NCI-H1048 (cell line): ENCODE measurements at regions not wholly inside any gene's neighbourhood (a gene's known extent, or its start where the extent isn't known, plus 50 kb on each side); places are given as distances from the start of the nearest gene placed in this dataset.
"Not testable (repeated sequence)": the region's sequence is repeated elsewhere in the genome, so short reads cannot be mapped to it uniquely, and the experiment has no call there.

Experiments used
- DNase-seq: peaks from one replicate; lab custom pipeline; 2025; lab: John Stamatoyannopoulos, UW

DNA sequence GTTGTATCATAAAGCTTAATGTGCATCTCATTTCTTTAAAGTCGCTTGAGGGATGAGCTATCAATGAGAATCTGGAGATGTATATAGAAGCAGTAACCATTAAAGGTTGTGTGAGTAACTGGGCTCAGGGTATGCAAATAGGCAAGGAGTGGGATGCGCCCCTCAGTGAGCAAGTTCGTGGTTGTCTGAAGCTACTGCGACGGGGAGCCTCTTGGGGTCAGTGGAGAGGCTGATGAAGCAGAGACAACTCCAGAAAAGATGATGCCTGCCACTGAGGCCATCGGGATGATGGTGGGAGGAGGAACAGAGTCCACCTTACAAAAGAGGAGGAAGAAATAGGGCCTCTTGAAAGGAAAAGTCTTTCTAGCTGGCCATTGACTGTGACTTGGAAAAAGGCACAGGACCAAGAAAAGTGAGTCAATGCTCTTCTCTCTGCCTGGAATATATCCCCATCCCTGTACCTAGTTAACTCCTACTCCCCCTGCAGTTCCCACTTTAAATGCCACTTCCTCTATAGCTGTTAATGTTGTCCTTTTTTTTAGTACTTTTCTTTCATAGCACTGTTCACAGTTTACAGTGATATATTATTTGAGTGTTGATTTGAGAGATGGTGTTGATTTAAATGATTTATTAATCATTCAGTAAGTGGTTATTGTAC is 51.4 kb upstream of the LSM6 start:
- DNase-seq: no peak

DNA sequence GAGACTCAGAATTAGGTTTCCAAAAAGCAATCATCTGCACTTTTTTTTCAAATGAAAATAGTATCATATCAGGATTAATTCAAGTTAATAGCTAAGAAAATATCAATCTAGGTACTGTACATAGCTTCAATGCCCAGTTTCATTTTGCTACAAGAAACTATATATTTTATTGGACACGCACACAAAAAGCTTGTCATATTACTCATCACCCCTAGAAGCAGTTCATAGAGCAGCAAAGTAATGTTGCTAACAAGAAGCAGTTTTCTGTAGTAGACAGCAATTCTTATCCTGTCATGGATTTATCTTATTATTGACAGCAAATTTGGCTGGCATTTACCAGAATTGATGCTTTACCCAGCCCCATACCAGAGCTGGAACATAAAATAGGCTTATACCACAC is 52.3 kb upstream of the LSM6 start:
- DNase-seq: no peak

DNA sequence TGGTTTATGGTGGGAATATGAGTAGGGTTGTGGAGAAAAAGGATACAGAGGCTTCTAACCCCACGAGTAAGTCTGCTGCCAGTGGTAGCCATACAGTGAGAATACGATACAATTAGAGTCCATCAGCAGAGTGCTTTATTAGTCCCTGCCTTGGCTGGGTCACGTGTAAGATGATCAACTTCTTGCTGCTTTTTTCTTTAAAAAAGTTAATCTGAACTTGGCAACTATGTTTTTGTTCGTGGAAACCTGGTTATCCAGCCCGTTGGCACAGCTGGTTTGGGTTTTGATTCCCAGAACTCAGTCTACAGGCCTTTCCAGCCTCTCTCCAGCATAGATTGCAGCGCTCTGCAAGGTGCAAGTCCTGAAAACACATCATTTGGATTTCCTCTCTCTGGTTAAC is 53.1 kb upstream of the LSM6 start:
- no peak for DNase-seq

DNA sequence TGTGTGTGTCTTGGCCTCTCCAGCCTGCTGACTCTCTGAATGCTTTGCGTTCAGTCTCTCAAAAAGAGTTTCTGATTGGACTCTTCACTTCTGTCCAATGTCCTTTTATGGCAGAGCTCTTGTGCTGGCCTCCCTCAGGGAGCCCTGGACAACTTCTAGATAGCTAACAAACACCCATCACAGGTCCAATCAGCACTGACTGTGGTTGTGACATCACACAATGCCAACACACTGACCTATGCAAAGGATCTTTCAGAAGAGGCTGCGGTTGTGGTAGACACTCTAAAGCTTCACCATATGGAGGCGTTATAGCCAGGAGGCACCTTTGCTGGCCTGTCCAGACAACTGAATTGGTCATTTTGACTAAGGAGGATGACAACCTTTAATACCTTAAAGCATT is 53.8 kb upstream of the LSM6 start:
- DNase-seq: no peak

DNA sequence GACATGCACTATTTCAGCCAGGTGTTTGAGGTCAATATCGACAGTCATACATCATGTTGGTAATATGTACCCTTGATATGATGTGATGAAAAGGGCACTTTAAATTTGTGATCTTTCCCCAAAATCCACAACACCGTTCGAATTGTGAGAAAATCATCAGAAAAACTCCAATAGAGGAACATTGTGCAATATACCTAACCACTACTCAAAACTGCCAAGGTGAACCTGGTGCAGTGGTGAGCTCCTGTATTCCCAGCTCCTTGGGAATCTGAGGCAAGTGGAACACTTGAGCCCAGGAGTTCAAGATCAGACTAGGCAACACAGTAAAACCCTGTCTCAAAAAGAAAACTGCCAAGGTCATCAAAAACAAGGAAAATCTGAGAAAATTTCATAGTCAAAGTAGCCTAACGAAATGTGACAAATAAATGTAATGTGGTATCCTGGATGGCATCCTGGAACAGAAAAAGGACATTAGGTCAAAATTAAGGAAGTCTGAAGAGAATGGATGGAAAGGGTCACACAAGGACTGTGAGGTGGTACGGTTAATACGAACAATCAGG is 55.6 kb upstream of the LSM6 start:
- DNase-seq: no peak

DNA sequence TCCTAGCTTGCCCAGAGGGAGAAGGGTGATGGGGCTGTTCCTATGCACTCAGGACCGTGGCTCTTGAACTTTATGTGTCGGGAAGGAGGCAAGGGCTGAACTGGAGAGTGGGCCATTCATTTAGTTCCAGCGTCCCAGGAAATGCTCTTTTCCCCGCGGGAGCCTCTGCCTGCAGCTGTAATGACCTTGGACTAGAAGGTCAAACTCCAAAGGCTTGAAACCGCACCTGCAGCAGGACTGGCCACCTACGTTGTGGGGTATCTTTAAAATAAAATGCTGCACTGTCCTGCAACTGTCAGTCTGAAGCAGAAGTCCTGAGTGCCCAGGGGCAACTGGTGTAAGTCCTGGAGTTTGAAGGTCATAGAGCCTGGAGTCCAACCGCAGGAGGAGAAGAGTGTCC is 61.5 kb upstream of the LSM6 start:
- no peak for DNase-seq

DNA sequence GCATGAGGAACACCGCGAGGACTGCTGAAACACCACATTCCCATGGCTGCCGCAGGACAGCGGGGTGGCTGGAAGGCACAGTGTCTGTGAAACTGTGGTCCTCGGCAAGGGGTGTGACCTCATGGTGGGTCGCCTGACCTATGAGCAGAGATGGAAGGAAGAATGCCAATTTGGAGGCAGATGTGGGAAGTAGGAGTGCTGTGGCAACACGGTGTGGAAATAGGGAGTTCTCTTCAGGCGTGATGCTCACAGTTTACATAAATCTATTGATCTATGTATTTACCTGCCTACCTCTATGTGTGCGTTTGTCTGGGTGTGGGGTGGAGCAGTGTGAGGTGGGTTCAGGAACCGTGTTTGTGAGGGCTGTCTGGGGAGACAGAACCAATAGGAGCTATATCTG is 62.3 kb upstream of the LSM6 start:
- DNase-seq: no peak

DNA sequence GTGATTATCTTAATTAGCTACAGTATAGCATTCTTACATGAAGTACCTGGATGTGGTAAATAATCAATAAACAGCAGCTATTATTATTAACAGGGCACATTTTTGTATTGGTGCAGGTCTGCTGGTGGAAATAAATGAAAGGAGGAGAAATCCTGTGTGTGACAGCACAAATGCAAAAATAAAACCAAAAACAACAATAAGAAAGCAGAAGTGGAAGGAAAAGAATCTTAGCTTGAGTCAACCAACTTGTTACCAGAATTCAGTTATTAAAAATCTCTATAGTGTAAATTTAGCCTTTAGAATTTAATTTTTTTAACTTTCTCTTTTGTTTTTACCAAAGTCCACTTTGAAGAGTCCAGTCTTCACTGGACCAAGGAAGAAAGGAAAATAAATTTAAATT is 63.1 kb upstream of the LSM6 start:
- no peak for DNase-seq

DNA sequence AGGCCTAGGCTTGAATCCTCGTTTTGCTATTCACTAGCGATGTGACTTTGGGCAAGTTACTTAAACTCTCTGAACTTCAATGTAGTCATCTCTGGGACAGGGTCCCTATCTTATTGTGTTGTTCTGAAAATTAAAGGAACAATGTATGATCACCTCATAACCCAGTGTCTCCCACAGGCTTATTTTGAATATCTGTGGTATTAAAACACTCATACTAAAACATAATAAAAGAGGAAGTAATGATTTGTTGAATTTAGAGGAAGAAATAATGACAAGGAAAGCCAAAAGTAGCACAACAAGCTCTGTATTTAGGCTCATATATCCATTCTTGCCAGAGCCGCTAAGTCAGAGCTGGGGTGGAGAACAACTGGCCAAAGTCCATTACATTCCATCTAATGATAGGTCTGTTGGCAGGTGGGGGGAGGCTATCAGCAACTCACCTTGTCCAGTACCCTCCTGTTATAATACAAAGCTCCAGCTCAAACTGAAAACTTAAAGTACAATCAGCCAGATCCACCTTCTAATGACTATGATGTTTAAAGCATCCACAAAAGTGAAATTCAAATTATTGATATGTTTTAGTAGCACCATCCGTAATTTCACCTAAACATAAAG is 64.5 kb upstream of the LSM6 start:
- no peak for DNase-seq

DNA sequence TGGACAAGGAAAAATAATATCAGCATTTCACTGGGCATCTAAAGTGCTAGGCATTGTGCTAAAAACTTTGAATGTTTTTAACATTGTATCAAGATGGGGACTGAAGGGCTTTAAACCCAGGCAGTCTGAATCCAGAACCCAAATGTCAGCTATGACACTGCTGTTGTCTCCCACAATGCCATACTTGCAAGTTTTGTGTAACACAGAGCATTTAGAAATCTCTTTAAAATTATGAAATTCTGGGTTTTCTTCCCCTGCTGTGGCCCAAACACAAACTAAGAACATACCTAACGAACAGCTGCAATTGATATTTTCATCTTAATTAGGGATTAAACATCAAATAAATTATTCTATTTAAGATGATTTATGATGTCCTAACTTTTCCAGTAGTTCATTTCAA is 66.8 kb upstream of the LSM6 start:
- DNase-seq: no peak

DNA sequence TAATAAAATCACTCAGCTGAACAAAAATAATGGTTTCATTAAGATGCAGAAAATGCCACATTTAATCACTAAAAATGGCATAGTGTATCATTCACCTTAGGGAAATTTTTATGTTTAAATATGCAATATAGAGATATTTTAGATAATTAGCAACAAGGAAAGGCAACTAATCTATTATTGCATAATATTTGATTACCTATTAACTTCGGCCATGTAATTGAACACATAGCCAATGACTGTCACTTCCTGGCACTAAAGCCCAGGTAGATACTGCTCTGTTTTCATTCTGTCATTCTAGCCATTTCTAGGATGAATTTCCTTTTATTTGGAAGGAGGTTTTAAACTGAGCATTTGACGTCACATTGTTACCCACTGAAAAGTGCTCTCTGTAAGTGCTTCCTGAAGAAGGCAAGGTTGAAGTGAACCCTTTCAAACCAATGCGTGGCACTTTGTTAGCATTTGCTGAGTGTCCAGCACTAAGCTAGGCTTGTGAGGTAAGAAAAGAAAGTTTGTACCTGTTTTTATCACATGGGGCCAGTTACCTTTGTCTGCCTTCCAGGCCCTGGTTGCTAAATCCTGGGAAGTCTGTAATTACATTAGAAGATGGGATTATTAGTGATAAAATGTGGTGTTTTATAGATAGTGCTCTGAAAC is 67.8 kb upstream of the LSM6 start:
- no peak for DNase-seq

DNA sequence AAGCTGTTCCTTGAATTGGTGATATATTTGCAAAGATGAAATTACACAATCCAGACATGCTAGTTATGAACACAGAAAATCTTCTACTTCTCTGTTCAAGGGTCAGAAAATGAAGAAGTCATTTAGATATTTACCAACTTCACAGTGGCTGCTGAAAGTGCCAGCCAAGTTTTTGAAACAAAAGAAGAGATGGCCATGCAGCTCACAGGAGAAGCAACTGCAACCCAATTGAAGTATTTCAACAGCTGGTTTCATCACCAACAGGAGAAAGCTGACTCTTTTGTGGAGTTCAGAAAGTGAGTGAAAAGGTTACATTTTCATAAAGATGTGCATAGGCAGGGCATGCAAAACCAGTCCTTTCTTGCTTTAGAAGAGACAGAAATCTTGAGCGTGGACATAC is 70.1 kb upstream of the LSM6 start:
- DNase-seq: no peak

DNA sequence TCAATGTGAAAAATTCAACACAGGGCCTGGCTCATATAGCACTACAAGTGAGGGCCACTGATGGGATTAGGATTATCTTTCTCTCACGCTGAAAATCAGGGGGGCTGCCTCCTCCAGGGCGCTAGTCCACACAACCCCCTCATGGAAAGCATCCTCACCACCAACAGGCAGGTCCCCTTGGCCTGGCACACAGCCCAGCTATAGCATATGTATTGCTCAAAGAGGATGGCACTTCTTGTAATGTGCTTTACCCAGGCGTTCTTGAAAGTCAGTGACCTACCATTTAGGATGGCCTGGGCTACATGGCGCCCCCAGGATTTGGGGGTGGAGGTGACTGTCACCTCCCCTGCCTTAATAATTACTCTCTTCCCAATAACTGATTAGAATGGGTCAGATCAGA is 71.0 kb upstream of the LSM6 start:
- no peak for DNase-seq

DNA sequence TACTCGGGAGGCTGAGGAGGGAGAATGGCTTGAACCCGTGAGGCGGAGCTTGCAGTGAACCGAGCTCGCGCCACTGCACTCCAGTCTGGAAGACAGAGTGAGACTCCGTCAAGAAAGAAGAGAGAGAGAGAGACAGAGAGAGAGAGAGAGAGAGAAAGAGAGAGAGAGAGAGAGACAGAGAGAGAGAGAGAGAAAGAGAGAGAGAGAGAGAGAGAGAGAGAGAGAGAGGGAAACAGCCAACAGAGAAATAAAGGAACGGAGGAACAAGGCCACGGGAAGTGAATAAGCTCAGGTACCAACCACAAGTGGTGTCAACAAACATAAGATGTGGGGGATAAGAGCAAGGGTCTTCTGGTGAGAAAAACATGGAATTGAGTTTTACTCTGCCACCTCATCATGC is 71.5 kb upstream of the LSM6 start:
- DNase-seq: not testable (repeated sequence)

DNA sequence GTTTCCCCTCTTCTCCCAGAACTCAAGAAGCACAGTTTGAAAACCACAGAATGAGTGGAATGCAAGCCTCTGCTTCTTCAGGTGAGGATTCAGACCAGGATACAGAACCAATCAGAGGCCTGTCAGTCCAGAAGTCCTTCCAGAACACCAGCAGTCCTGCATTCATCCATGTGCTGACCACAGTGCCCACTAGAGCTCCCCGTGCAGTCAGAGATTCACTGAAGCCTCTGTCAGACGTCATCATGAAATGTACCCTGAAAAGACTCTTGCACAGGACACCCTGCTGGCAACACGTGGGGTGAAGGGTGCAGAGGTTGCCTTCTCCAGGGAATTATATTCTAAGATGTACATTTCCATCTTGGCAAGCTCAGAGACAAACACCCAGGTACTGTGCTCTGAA is 75.9 kb upstream of the LSM6 start:
- DNase-seq: no peak

DNA sequence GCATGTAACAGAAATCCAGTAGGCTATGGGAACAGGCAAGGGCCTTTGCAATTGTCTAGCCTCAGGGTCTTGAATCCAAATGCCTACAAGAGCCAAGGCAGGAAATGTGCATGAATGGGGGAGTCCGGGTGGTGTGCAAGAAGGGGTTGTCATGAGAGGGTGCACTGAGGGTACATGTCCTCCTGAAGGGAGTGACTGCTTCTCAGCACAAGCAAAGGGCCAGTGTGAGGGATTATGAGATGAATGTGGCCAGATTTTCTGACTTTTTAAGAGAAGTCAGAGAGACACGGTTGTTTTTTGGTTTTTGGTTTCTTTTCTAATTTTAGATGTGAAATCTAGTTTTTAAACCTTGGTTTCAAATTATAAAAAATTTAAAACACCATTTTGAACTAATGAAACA is 76.5 kb upstream of the LSM6 start:
- DNase-seq: no peak

DNA sequence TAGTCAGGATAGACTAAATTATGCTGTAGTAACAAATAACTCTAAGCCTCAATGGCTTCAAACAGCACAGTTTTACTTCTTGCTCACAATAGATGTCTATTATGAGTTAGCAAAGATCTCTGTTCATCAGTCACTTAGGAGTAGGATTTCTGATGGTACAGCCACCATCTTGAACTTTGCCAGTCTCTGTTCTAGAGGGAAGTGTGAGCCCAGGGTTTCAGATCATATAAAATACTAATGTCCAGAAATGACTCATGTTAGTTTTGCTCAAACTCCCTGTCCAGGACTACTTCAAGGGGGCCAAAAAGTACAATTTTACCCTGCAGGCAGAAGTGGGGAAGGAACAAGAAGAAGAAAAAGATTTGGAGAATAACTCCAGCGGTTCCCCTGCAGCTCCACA is 77.1 kb upstream of the LSM6 start:
- no peak for DNase-seq

DNA sequence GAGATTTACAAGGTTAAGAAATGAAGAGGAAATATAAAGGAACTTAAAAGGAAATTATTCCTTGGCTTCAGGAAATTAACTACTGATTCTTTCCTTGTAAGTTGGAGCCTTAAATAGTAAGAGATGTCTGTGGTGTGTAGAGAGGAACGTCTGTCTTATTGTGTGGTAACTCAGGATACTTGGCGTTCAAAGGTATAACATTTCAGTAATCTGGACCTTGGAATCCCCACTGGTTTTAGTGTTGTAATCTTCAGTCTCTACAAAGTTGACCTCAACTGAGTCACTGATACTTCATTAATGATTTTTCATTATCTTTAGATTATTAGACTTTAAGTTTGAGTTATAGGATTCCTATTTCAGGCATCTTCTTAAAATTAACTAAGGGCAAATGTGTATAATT is 79.1 kb upstream of the LSM6 start:
- no peak for DNase-seq

DNA sequence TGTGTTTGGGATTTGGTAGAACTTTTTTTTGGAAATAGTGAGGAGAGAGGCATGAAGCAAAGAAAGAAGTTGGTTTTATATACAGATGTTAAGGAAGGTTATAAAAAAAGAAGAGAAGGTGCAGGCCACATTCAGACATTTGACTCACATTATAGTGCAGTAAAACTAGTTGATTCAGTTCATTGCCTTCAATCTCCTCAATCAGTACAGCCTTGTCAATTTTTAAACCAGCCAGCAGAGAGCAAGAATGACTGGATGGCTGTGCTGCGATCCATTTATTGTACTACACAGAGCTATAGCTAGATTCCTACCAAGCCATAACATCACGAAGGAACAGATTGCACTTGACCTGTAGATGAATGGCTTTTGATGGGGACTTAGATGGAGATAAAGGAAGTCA is 79.7 kb upstream of the LSM6 start:
- no peak for DNase-seq

DNA sequence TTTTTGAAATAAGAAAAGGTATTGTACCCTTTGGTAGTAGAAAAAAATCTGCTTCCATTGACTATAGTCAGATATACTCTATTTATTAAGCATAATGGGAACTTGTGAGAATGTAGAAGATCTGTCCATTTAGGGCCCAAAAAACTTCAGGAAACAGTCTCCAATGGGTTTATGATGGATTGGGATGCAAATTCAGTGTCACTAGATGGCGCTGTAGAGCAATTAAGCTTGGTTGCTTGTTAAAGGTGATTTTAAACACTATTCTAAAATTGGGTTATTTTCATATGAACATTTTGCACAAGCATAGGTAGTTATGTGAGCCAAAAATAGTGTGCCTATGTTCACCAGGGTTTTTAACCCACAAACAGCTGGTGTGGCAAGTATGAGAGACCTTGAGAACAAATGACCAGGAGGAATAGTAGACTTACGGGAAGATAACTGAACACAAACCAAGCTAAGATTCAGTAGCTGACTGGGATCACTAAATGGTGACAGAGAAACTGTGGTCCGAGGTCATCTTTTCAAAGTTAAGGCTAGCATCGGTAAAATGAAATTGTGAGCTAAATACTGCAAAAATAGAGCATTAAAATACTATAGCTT is 80.3 kb upstream of the LSM6 start:
- DNase-seq: peak; percentile 39

DNA sequence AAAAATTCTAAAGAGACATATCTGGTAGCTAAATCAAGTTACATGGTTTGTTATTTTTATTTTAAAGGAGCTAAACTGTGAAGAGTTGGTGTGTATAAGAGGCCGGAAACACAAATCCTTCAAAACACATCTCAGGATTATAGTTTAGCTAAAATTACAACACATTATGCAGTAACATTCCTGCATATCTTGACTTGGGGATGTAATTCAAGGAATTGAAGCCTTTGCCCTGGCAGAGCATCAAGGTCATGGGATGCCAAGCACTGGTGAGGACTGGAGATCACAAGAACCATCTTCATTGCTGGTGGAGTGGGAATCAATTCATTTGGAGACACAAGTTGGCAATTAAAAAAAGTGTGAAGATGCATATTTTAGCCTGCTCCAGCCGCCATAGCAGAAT is 86.8 kb upstream of the LSM6 start:
- DNase-seq: no peak

DNA sequence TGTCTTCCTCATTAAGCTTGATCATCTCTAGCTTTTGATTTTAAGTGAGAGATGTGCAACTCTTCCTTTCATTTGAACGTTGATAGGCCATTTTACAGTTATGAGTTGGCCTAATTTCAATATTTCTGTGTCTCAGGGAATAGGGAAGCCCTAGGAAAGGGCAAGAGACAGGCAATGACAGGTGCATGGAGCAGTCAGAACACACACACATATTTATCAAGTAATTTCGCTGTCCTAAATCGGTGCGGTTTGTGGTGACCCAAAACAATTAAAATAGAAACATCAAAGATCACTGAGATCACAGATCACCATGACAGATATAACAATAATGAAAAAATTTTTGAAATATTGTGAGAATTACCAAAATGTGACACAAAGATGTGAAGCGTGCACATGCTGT is 87.7 kb upstream of the LSM6 start:
- no peak for DNase-seq

DNA sequence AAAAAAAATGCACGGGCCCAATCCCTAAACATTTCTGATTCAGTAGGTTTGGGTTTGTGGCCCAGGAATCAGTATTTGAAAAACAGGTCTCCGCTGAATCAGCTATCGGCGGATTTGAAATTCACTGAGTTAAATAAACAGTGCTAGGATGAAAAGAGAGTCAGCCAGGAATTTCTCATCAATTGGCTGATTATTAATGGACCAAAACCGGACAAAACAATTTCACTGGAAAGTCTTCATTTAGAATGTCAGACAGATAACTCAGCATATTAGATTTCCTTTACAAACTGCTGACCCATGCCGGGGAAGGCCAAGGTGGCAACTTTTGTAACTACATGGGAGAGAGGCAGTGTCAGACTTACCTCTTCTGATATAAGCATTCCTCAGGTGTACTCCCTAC is 99.4 kb upstream of the LSM6 start:
- no peak for DNase-seq
